ENCODE measurements at regions not wholly inside any gene's neighbourhood (a gene's known extent, or its start where the extent isn't known, plus 50 kb on each side); places are given as distances from the start of the nearest gene placed in this dataset.
A peak's percentile ranks its signal among the peaks of the same experiment; 100 is the strongest.
"Not testable (repeated sequence)": the region's sequence is repeated elsewhere in the genome, so short reads cannot be mapped to it uniquely, and the experiment has no call there.

GRCh38 chr9:110093871-110094270 is 114.1 kb downstream of the C9orf152 start:
- Histone ChIP-seq H3K27ac (no peak overlapping the region), H3K4me3 (ENCODE audit: low read depth, low read length) (no peak overlapping the region), H3K9me3 (ENCODE audit: severe bottlenecking) (peaks cover 3% of the 10 kb centered on the region), H3K27me3 (ENCODE audit: insufficient read depth, low read depth, severe bottlenecking) (no peaks in the 10 kb centered on the region), H3K36me3 (no peaks in the 10 kb centered on the region; the same call in 1 of the 2 replicates)
- no peak for TF ChIP-seq CTCF (IDR thresholded peaks at IDR 0.05; ENCODE audit: low read depth, low read length)
- DNase-seq, result no peak

GRCh38 chr9:110095161-110095595 is 112.8 kb downstream of the C9orf152 start:
- DNase-seq, result no peak
- Histone ChIP-seq H3K4me3 (ENCODE audit: low read depth, low read length) (no peak overlapping the region), H3K27ac (no peak overlapping the region), H3K9me3 (ENCODE audit: severe bottlenecking) (peaks cover 3% of the 10 kb centered on the region), H3K27me3 (ENCODE audit: insufficient read depth, low read depth, severe bottlenecking) (no peaks in the 10 kb centered on the region), H3K36me3 (no peaks in the 10 kb centered on the region; the same call in 1 of the 2 replicates)
- no peak for TF ChIP-seq CTCF (IDR thresholded peaks at IDR 0.05; ENCODE audit: low read depth, low read length)

GRCh38 chr9:110095776-110096175 is 112.2 kb downstream of the C9orf152 start:
- no peak for TF ChIP-seq CTCF (IDR thresholded peaks at IDR 0.05; ENCODE audit: low read depth, low read length)
- H3K36me3 ChIP-seq, result no peaks in the 10 kb centered on the region; the same call in 1 of the 2 replicates
- no peak for DNase-seq
- no peak overlapping the region for H3K27ac ChIP-seq
- no peak overlapping the region for H3K4me3 ChIP-seq (ENCODE audit: low read depth, low read length)
- peaks cover 3% of the 10 kb centered on the region for H3K9me3 ChIP-seq (ENCODE audit: severe bottlenecking)
- H3K27me3 ChIP-seq (ENCODE audit: insufficient read depth, low read depth, severe bottlenecking), result no peaks in the 10 kb centered on the region

GRCh38 chr9:110096674-110097073 is 111.3 kb downstream of the C9orf152 start:
- H3K36me3 ChIP-seq; H3K27me3 ChIP-seq (ENCODE audit: insufficient read depth, low read depth, severe bottlenecking); H3K4me3 ChIP-seq (ENCODE audit: low read depth, low read length); DNase-seq; H3K9me3 ChIP-seq (ENCODE audit: severe bottlenecking): not testable (repeated sequence)
- H3K27ac ChIP-seq, result peak overlapping the region; percentile 45

GRCh38 chr9:110099236-110100095 is 108.5 kb downstream of the C9orf152 start:
- H3K36me3 ChIP-seq, result no peaks in the 10 kb centered on the region; the same call in 1 of the 2 replicates
- DNase-seq, result peak; percentile 90
- TF ChIP-seq CTCF (IDR thresholded peaks at IDR 0.05; ENCODE audit: low read depth, low read length), result no peak
- H3K9me3 ChIP-seq (ENCODE audit: severe bottlenecking), result no peaks in the 10 kb centered on the region
- H3K4me3 ChIP-seq (ENCODE audit: low read depth, low read length), result peak overlapping the region; percentile 25
- H3K27ac ChIP-seq, result peak overlapping the region; percentile 88
- H3K27me3 ChIP-seq (ENCODE audit: insufficient read depth, low read depth, severe bottlenecking), result no peaks in the 10 kb centered on the region

- Histone ChIP-seq H3K4me3 (ENCODE audit: low read depth, low read length) (no peak overlapping the region), H3K27ac (peak overlapping the region; percentile 88), H3K27me3 (ENCODE audit: insufficient read depth, low read depth, severe bottlenecking) (no peaks in the 10 kb centered on the region), H3K9me3 (ENCODE audit: severe bottlenecking) (no peaks in the 10 kb centered on the region), H3K36me3 (no peaks in the 10 kb centered on the region; the same call in 1 of the 2 replicates)
- DNase-seq, result peak; percentile 34
- TF ChIP-seq CTCF (IDR thresholded peaks at IDR 0.05; ENCODE audit: low read depth, low read length), result no peak
These were observed 106.3 kb downstream of the C9orf152 start for GRCh38 chr9:110101531-110102161.
